GM23248 (cell line): ENCODE measurements at regions not wholly inside any gene's neighbourhood (a gene's known extent, or its start where the extent isn't known, plus 50 kb on each side); places are given as distances from the start of the nearest gene placed in this dataset.

Source experiments
- EZH2 ChIP-seq: fragments of 200-600 bp; sonication (generic); IDR thresholded peaks from 2 replicates; pipeline ENCODE4 v1.6.1; 2018; ENCODE audit warnings: antibody characterized with exemption, mild to moderate bottlenecking; ENCODE audit not compliant: insufficient read depth, poor library complexity, severe bottlenecking
- EZH2phosphoT487 ChIP-seq: fragments of 200-600 bp; sonication (generic); IDR thresholded peaks from 2 replicates; pipeline ENCODE4 v1.6.1; 2018; ENCODE audit warnings: antibody characterized with exemption, moderate library complexity, mild to moderate bottlenecking, low read depth; ENCODE audit not compliant: insufficient read depth

DNA sequence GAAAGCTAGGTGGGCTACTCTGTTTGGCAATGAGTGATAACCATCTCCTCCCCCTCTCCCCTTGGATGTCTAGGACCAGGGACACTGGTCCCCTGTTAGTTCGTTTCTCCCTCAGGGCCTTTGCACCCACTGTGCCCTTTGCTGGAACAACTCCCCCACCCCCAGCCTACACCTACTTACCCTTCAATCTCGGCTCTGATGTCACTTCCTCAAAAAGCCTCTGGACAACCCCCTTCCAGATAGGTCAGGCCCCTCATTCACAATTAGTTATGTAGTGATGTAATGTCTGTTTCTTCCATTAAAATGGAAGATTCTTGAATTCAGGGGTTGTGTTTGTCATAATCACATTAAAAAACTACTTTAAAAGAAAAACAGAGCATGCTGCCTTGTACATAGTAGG is 152.9 kb downstream of the SNX10 start:
- no peak for TF ChIP-seq EZH2
- TF ChIP-seq EZH2phosphoT487, result no peak
